Effector CD8-positive, alpha-beta T cell (primary cell): ENCODE measurements at regions not wholly inside any gene's neighbourhood (a gene's known extent, or its start where the extent isn't known, plus 50 kb on each side); places are given as distances from the start of the nearest gene placed in this dataset.

ENCODE experiments used
- DNase-seq: peaks from one replicate; lab custom pipeline; 2025; lab: John Stamatoyannopoulos, UW

GRCh38 chr11:32200136-32200847, 109.4 kb downstream of the RCN1 start:
- DNase-seq = no peak

- no peak for DNase-seq
Measured at GRCh38 chr11:32204751-32205150, 113.9 kb downstream of the RCN1 start.

- DNase-seq = no peak
Measured at GRCh38 chr11:32210556-32210955, 119.7 kb downstream of the RCN1 start.

GRCh38 chr11:32213223-32213622, 122.3 kb downstream of the RCN1 start:
- DNase-seq = no peak

- no peak for DNase-seq
Measured at GRCh38 chr11:32215157-32215556, 124.3 kb downstream of the RCN1 start.

GRCh38 chr11:32216749-32217148, 125.9 kb downstream of the RCN1 start:
- DNase-seq = no peak

- DNase-seq = no peak
Measured at GRCh38 chr11:32219320-32219719, 128.4 kb downstream of the RCN1 start.

DNA sequence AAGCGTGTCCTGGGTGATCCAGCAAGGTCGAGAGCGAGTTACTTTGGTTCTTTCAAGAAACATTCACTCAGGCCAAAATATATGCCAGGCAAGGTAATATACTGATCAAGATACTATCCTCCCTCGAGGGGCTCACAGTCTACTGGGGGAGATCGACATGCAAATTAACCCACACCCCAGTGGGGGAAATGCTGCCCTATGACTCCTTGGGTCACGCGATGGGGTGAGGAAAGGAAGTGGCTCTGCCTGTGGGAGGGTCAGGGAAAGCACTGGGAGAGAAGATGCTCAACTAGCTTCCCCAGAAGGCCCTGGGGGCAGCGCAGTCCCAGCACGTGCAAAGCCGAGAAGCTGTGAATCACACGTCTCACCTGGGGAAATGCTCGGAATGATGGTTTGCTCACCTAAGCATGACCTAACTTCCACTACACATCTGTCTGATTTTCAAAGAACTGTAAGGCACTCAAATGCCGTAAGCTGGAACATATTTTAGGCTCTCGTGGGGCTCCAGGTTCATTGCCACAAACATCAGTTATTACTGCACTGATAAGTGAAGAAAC, 130.7 kb downstream of the RCN1 start:
- no peak for DNase-seq

DNA sequence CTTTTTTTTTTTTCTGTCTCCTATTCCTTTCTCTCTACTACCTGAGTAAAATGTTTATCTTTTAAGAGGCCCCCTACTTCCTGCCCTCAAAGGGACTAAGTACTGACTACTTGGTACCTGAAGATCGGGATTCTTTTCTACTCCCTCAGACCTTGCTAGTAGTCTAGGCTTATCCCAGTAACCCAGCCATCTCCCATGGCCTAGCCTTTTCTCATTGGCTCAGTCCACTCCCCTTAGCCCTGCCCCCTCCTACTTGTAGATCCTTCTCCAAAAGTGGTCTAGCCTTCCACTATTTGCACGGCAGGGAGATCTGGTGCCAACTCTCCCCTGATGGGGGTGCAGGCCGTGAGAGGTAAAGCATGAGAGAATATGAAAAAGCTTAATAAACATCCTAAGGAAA, 133.7 kb downstream of the RCN1 start:
- no peak for DNase-seq

DNA sequence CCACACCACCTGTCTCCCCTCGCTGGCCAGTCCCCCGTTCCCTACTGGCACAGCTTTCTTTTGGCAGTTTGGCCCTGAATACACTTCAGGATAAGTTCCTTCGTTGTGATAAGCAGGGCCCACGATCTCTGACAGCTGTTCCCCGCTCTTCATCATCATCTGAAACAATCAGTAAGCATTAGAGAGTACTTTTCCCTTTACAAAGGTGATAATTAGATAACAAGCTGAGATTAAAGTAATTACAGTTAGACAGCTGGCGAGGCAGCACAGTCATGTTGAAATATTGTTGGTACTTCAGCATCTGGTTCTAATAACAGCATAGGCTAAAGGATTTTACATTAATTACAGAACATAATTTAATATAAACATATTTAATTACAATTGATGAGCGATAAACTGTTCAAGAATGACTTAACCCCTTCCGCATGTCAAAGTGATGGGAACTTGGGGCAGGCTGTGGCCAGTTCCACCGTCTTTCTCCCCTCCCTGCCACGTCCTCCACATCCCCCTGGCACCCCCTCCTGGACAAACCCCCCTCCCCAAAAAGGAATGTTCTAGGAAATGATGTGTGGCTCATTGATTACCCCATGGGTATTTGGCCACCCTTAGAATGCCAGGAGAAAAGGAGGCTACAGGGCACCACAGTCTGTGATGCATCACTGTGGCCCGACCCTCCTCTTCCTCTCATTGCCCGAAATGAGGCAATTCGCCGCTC, 134.9 kb downstream of the RCN1 start:
- no peak for DNase-seq

DNA sequence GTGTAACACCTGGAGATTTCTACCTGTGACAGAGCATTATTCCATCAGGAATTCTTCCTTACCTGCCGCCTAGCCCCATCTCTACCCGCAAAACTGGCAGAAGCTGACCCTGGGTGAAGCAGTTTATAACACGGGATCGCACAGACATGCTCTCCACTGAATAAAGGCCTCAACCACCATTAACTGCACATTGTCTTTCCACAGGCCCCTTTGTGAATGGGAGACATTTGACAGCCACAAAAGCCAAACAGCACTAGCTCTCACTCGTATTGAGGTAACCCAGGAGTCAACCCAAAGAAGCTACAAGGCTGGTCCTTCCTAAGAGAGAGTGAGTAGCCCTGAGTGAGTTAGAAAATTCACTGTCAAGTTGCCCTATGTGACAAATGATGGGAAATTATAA, 135.6 kb downstream of the RCN1 start:
- no peak for DNase-seq

DNA sequence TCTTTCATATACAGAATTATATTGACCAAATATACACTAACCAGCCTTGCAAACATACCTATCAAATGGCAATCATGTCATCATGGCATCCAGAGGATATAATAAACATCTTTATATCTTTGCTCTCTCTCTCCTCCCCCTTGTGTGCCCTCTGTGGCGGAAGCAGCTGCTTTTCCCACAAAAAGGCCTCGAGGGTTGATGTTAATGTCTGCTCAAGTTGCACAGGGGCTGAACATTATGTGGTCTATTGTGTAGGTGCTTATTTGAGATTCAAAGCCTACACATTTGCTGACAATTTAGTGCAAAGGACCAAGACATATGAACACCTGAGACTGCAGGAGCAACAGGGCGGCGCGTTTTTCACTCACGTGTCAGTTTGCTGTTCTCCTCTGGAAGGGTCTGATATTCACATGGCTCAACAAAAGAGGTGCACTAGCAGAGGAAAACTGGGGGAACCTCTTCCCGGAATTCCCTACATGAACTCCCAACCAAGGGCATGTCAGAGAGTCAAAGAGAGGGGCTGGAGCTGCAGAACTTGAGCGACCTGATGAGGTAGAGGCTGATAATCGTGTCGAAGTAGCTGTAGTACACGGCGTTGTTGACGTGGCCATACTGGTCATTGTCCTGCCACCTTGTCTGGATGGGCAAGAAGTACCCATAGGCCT, 138.8 kb downstream of the RCN1 start:
- DNase-seq = no peak

GRCh38 chr11:32231909-32232493, 141.1 kb downstream of the RCN1 start:
- DNase-seq = no peak

- no peak for DNase-seq
Measured at GRCh38 chr11:32232516-32232915, 141.6 kb downstream of the RCN1 start.

DNA sequence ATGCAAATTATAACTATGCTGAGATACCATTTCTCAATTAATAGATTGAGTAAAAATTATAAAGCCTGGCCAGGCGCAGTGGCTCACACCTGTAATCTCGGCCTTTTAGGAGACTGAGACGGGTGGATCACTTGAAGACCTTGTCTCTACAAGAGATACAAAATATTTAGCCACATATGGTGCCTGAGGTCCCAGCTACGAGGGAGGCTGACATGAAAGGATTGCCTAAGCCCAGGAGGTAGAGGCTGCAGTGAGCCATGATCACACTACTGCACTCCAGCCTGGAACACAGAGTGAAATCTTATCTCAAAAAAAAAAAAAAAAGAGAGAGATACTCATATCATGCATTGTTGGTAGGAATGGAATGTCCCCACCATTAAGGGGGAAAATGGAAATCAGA, 142.4 kb downstream of the RCN1 start:
- DNase-seq = no peak

DNA sequence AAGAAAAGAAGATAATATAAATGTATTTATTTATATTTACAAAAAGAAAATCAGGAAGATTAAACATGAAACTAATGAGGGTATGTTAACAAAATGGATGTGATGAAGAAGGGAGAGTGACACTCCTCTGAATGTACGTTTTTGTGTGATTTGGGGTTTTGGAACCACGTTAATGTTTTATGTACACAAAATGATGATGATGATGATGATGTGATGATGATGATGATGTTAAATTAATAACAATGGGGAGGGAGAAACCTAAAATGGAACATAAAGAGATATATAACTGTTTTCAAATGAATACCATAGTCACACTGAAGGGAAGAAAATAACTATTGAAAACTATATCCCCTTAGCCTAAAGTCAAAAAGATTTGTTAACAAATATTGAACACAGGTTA, 143.1 kb downstream of the RCN1 start:
- DNase-seq = no peak

- DNase-seq = no peak
Measured at GRCh38 chr11:32244453-32244852, 153.6 kb downstream of the RCN1 start.

DNA sequence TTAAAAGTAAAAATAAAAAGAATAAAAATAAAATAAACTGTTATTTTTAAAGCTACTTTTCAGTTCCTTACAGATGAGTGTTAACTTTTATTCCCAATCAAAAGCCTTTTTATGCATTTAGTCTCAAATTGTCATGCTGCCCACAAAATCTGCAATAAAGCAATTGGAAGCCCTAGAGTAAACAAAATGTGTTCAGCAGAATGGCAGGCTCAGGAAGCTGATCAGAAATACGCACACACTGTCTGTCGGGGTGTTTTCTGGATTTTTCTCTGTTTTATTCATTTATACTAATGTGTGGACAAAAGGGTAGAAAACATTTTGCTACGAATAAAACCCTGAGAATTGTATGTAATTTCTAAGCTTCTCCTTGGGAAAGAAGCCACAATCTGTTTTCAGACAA, 162.8 kb downstream of the RCN1 start:
- DNase-seq = no peak

- no peak for DNase-seq
Measured at GRCh38 chr11:32255841-32256240, 165.0 kb downstream of the RCN1 start.

DNA sequence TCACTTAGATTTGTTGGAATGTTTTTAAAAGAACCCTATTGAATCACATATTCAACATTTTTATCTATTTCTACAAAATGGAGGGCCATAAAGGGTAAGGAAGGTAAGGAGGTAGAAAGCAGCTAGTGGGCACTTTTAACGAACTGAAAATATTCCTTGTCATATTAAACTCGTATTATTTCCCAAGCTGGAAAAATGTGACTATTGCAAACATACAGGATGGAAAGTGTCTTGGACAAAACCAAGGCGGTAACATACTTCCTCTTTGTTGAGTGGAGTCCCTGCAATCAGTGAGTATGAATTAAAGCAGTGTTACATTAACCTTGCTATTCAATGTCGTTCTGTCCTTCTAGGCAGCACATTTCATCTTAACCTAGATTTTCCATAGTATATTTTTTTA, 165.6 kb downstream of the RCN1 start:
- DNase-seq = no peak

GRCh38 chr11:32259641-32260081, 168.8 kb downstream of the RCN1 start:
- DNase-seq = no peak

DNA sequence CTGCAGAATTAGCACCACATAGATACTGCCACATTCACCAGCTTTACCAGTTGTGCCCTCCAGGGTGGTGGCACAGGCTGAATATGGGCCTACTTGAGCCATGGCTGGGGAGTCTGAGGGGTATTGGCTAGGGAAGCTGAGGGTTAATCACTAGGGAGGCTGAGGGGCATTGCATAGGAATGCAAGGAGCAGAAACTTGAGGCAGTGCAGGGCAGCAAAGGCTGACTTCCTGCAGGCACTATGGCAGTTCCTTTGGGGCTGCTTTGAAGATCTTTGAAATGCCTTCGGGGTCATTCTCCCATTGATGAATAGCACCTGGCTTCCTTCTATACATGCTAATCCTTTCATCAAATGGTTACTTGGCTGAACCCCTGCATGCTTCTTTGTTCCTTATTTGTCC, 171.5 kb downstream of the RCN1 start:
- no peak for DNase-seq
